ENCODE measurements at regions not wholly inside any gene's neighbourhood (a gene's known extent, or its start where the extent isn't known, plus 50 kb on each side); places are given as distances from the start of the nearest gene placed in this dataset.

GRCh38 chr10:47114680-47115186 lies 185.3 kb upstream of the GDF10 start:
- BruUV-seq (replicated peaks) = no TSS peak
- CTCF ChIA-PET = interaction anchor here (0.6 kb wide), 1 partner anchor 54 kb away, joined by 3 read pairs; no protein-coding TSS in a partner anchor
- no peak overlapping the region for H3K27ac Mint-ChIP-seq (ENCODE audit: low read depth, unreplicated experiment)
- H3K27me3 Mint-ChIP-seq (ENCODE audit: insufficient read depth, unreplicated experiment) = peaks cover 55% of the 10 kb centered on the region
- no peaks in the 10 kb centered on the region for H3K4me1 Mint-ChIP-seq (ENCODE audit: insufficient read depth, unreplicated experiment)
- POLR2A ChIA-PET = interaction anchor here (0.7 kb wide), 1 partner anchor 24 kb away, joined by 3 read pairs; no protein-coding TSS in a partner anchor
- no peak for DNase-seq (ENCODE audit: unreplicated experiment)
- no peaks in the 10 kb centered on the region for H3K9me3 Mint-ChIP-seq (ENCODE audit: unreplicated experiment)
- intact Hi-C loops (cut with micrococcal nuclease) = no loop called here
- no peaks in the 10 kb centered on the region for H3K36me3 Mint-ChIP-seq (ENCODE audit: insufficient read depth, unreplicated experiment)
- no peak overlapping the region for H3K4me3 Mint-ChIP-seq (ENCODE audit: unreplicated experiment)
- TF ChIP-seq CTCF (IDR thresholded peaks at IDR 0.05; ENCODE audit: unreplicated experiment) = no peak

- intact Hi-C loops (cut with micrococcal nuclease) = no loop called here
- CTCF ChIA-PET = no interaction called here
- BruUV-seq (replicated peaks) = no TSS peak
- POLR2A ChIA-PET = interaction anchor here (0.7 kb wide), 1 partner anchor 23 kb away, joined by 3 read pairs; no protein-coding TSS in a partner anchor
- no peaks in the 10 kb centered on the region for H3K4me1 Mint-ChIP-seq (ENCODE audit: insufficient read depth, unreplicated experiment)
- no peak overlapping the region for H3K27ac Mint-ChIP-seq (ENCODE audit: low read depth, unreplicated experiment)
- no peaks in the 10 kb centered on the region for H3K9me3 Mint-ChIP-seq (ENCODE audit: unreplicated experiment)
- H3K4me3 Mint-ChIP-seq (ENCODE audit: unreplicated experiment) = no peak overlapping the region
- no peaks in the 10 kb centered on the region for H3K36me3 Mint-ChIP-seq (ENCODE audit: insufficient read depth, unreplicated experiment)
- TF ChIP-seq CTCF (IDR thresholded peaks at IDR 0.05; ENCODE audit: unreplicated experiment) = no peak
- no peak for DNase-seq (ENCODE audit: unreplicated experiment)
- H3K27me3 Mint-ChIP-seq (ENCODE audit: insufficient read depth, unreplicated experiment) = peaks cover 61% of the 10 kb centered on the region
Observed at GRCh38 chr10:47115322-47115721, 184.7 kb upstream of the GDF10 start.

GRCh38 chr10:47116445-47116844 lies 183.6 kb upstream of the GDF10 start:
- CTCF ChIA-PET = no interaction called here
- Mint-ChIP-seq H3K27ac (ENCODE audit: low read depth, unreplicated experiment) (no peak overlapping the region), H3K9me3 (ENCODE audit: unreplicated experiment) (no peaks in the 10 kb centered on the region), H3K27me3 (ENCODE audit: insufficient read depth, unreplicated experiment) (peaks cover 72% of the 10 kb centered on the region), H3K4me1 (ENCODE audit: insufficient read depth, unreplicated experiment) (no peaks in the 10 kb centered on the region), H3K4me3 (ENCODE audit: unreplicated experiment) (no peak overlapping the region), H3K36me3 (ENCODE audit: insufficient read depth, unreplicated experiment) (no peaks in the 10 kb centered on the region)
- DNase-seq (ENCODE audit: unreplicated experiment) = no peak
- POLR2A ChIA-PET = no interaction called here
- no peak for TF ChIP-seq CTCF (IDR thresholded peaks at IDR 0.05; ENCODE audit: unreplicated experiment)
- intact Hi-C loops (cut with micrococcal nuclease) = no loop called here
- BruUV-seq (replicated peaks) = no TSS peak

GRCh38 chr10:47118326-47118725 lies 181.7 kb upstream of the GDF10 start:
- H3K27ac Mint-ChIP-seq (ENCODE audit: low read depth, unreplicated experiment) = no peak overlapping the region
- ChIA-PET CTCF (interaction anchor here (0.6 kb wide), 1 partner anchor 18 kb away, joined by 3 read pairs; no protein-coding TSS in a partner anchor), POLR2A (no interaction called here)
- H3K4me3 Mint-ChIP-seq (ENCODE audit: unreplicated experiment) = no peak overlapping the region
- DNase-seq (ENCODE audit: unreplicated experiment) = no peak
- no peak for TF ChIP-seq CTCF (IDR thresholded peaks at IDR 0.05; ENCODE audit: unreplicated experiment)
- H3K4me1 Mint-ChIP-seq (ENCODE audit: insufficient read depth, unreplicated experiment) = no peaks in the 10 kb centered on the region
- no peaks in the 10 kb centered on the region for H3K36me3 Mint-ChIP-seq (ENCODE audit: insufficient read depth, unreplicated experiment)
- BruUV-seq (replicated peaks) = no TSS peak
- no peaks in the 10 kb centered on the region for H3K9me3 Mint-ChIP-seq (ENCODE audit: unreplicated experiment)
- peaks cover 77% of the 10 kb centered on the region for H3K27me3 Mint-ChIP-seq (ENCODE audit: insufficient read depth, unreplicated experiment)
- intact Hi-C loops (cut with micrococcal nuclease) = no loop called here
